ENCODE measurements at regions not wholly inside any gene's neighbourhood (a gene's known extent, or its start where the extent isn't known, plus 50 kb on each side); places are given as distances from the start of the nearest gene placed in this dataset.

DNA sequence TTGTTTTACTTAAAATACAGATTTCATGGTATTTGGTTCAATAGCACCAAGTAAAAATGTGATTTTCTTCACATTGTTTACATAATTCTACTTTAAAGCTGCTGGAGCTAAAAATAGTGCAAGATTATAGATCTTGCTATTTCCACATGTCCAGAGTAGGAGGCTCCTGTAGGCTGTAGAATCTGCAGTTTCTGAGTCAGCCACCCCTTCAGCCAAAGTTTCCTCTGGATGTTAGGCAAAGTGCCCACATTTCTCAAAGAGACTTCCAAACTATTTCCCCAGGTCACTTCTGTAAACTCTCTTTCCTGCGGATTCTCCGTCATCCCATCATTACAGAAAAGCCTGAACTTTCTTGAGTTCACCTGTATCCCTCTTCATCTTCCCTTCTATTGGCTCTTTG lies 342.5 kb upstream of the FSTL5 start:
- no peak for DNase-seq (ENCODE audit: low read depth in 1 of 2, low spot score in 1 of 2)
- Histone ChIP-seq H3K27ac (replicated peaks) (no peak overlapping the region), H3K4me3 (replicated peaks; ENCODE audit: insufficient read depth, low read length) (no peak overlapping the region)

GRCh38 chr4:162503868-162504267 lies 340.1 kb upstream of the FSTL5 start:
- no peak for DNase-seq (ENCODE audit: low read depth in 1 of 2, low spot score in 1 of 2)
- H3K27ac ChIP-seq (replicated peaks) = no peak overlapping the region
- no peak for TF ChIP-seq SPI1 (IDR thresholded peaks at IDR 0.05; ENCODE audit: borderline replicate concordance, low read depth)
- no peak for TF ChIP-seq REST (IDR thresholded peaks at IDR 0.05; ENCODE audit: insufficient replicate concordance, low read depth)
- TF ChIP-seq GABPA (IDR thresholded peaks at IDR 0.05; ENCODE audit: low read depth) = no peak
- TF ChIP-seq POLR2AphosphoS5 (IDR thresholded peaks at IDR 0.05; ENCODE audit: low read depth) = no peak
- TF ChIP-seq, protein P1, sequence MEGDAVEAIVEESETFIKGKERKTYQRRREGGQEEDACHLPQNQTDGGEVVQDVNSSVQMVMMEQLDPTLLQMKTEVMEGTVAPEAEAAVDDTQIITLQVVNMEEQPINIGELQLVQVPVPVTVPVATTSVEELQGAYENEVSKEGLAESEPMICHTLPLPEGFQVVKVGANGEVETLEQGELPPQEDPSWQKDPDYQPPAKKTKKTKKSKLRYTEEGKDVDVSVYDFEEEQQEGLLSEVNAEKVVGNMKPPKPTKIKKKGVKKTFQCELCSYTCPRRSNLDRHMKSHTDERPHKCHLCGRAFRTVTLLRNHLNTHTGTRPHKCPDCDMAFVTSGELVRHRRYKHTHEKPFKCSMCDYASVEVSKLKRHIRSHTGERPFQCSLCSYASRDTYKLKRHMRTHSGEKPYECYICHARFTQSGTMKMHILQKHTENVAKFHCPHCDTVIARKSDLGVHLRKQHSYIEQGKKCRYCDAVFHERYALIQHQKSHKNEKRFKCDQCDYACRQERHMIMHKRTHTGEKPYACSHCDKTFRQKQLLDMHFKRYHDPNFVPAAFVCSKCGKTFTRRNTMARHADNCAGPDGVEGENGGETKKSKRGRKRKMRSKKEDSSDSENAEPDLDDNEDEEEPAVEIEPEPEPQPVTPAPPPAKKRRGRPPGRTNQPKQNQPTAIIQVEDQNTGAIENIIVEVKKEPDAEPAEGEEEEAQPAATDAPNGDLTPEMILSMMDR (IDR thresholded peaks at IDR 0.05; ENCODE audit: insufficient read depth, low read length) = no peak
- peaks cover 2% of the 10 kb centered on the region for H3K27me3 ChIP-seq (ENCODE audit: insufficient read depth, poor library complexity, severe bottlenecking)
- no peak overlapping the region for H3K4me3 ChIP-seq (replicated peaks; ENCODE audit: insufficient read depth, low read length)

More for the DNA sequence above, 342.5 kb upstream of the FSTL5 start:
- no peak for TF ChIP-seq GABPA (IDR thresholded peaks at IDR 0.05; ENCODE audit: low read depth)
- TF ChIP-seq, protein P1 (IDR thresholded peaks at IDR 0.05; ENCODE audit: insufficient read depth, low read length) = no peak
- TF ChIP-seq REST (IDR thresholded peaks at IDR 0.05; ENCODE audit: insufficient replicate concordance, low read depth) = no peak
- no peak for TF ChIP-seq SPI1 (IDR thresholded peaks at IDR 0.05; ENCODE audit: borderline replicate concordance, low read depth)
- no peak for TF ChIP-seq POLR2AphosphoS5 (IDR thresholded peaks at IDR 0.05; ENCODE audit: low read depth)
- peaks cover 2% of the 10 kb centered on the region for H3K27me3 ChIP-seq (ENCODE audit: insufficient read depth, poor library complexity, severe bottlenecking)

- no peak overlapping the region for H3K27ac ChIP-seq (replicated peaks)
- no peak for DNase-seq (ENCODE audit: low read depth in 1 of 2, low spot score in 1 of 2)
- TF ChIP-seq, protein P1 (IDR thresholded peaks at IDR 0.05; ENCODE audit: insufficient read depth, low read length) = no peak
- no peak for TF ChIP-seq SPI1 (IDR thresholded peaks at IDR 0.05; ENCODE audit: borderline replicate concordance, low read depth)
- no peak for TF ChIP-seq POLR2AphosphoS5 (IDR thresholded peaks at IDR 0.05; ENCODE audit: low read depth)
- TF ChIP-seq GABPA (IDR thresholded peaks at IDR 0.05; ENCODE audit: low read depth) = no peak
- TF ChIP-seq REST (IDR thresholded peaks at IDR 0.05; ENCODE audit: insufficient replicate concordance, low read depth) = no peak
- no peak overlapping the region for H3K4me3 ChIP-seq (replicated peaks; ENCODE audit: insufficient read depth, low read length)
- no peaks in the 10 kb centered on the region for H3K27me3 ChIP-seq (ENCODE audit: insufficient read depth, poor library complexity, severe bottlenecking)
Measured at GRCh38 chr4:162502109-162502508, 338.3 kb upstream of the FSTL5 start.

Measured in HL-60 (cell line).